ENCODE measurements at regions not wholly inside any gene's neighbourhood (a gene's known extent, or its start where the extent isn't known, plus 50 kb on each side); places are given as distances from the start of the nearest gene placed in this dataset.

- no peaks in the 10 kb centered on the region for H3K36me3 Mint-ChIP-seq
- no peak for TF ChIP-seq CTCF (IDR thresholded peaks at IDR 0.05; ENCODE audit: unreplicated experiment)
- H3K27ac Mint-ChIP-seq, result no peak overlapping the region
- no peak overlapping the region for H3K4me3 Mint-ChIP-seq
- DNase-seq (ENCODE audit: low spot score in 2 of 2, unreplicated experiment in 2 of 2), result no peak
- H3K4me1 Mint-ChIP-seq, result peaks cover 6% of the 10 kb centered on the region
- no peaks in the 10 kb centered on the region for H3K27me3 Mint-ChIP-seq (ENCODE audit: low read depth)
- H3K9me3 Mint-ChIP-seq, result no peaks in the 10 kb centered on the region
Measured at GRCh38 chr7:24172856-24173255, 111.1 kb upstream of the NPY start.

GRCh38 chr7:24175603-24176002 lies 108.4 kb upstream of the NPY start:
- DNase-seq (ENCODE audit: low spot score in 2 of 2, unreplicated experiment in 2 of 2), result no peak
- TF ChIP-seq CTCF (IDR thresholded peaks at IDR 0.05; ENCODE audit: unreplicated experiment), result no peak

GRCh38 chr7:24178811-24179570 lies 105.0 kb upstream of the NPY start:
- no peak for TF ChIP-seq CTCF (IDR thresholded peaks at IDR 0.05; ENCODE audit: unreplicated experiment)
- no peak for DNase-seq (ENCODE audit: low spot score in 2 of 2, unreplicated experiment in 2 of 2)
- H3K27ac Mint-ChIP-seq, result no peak overlapping the region
- no peak overlapping the region for H3K4me3 Mint-ChIP-seq
- H3K9me3 Mint-ChIP-seq, result no peaks in the 10 kb centered on the region
- peaks cover 2% of the 10 kb centered on the region for H3K27me3 Mint-ChIP-seq (ENCODE audit: low read depth)
- H3K4me1 Mint-ChIP-seq, result no peaks in the 10 kb centered on the region
- no peaks in the 10 kb centered on the region for H3K36me3 Mint-ChIP-seq

More at GRCh38 chr7:24175603-24176002, 108.4 kb upstream of the NPY start:
- Mint-ChIP-seq H3K27ac (no peak overlapping the region), H3K36me3 (no peaks in the 10 kb centered on the region), H3K9me3 (no peaks in the 10 kb centered on the region), H3K27me3 (ENCODE audit: low read depth) (no peaks in the 10 kb centered on the region), H3K4me3 (no peak overlapping the region), H3K4me1 (peaks cover 6% of the 10 kb centered on the region)

GRCh38 chr7:24191362-24191761 lies 92.6 kb upstream of the NPY start:
- DNase-seq (ENCODE audit: low spot score in 2 of 2, unreplicated experiment in 2 of 2), result no peak
- Mint-ChIP-seq H3K36me3 (no peaks in the 10 kb centered on the region), H3K4me1 (no peaks in the 10 kb centered on the region), H3K4me3 (no peak overlapping the region), H3K27ac (no peak overlapping the region), H3K9me3 (peaks cover 14% of the 10 kb centered on the region), H3K27me3 (ENCODE audit: low read depth) (peaks cover 30% of the 10 kb centered on the region)
- no peak for TF ChIP-seq CTCF (IDR thresholded peaks at IDR 0.05; ENCODE audit: unreplicated experiment)

GRCh38 chr7:24192053-24192452 lies 91.9 kb upstream of the NPY start:
- H3K4me3 Mint-ChIP-seq, result no peak overlapping the region
- no peak for DNase-seq (ENCODE audit: low spot score in 2 of 2, unreplicated experiment in 2 of 2)
- TF ChIP-seq CTCF (IDR thresholded peaks at IDR 0.05; ENCODE audit: unreplicated experiment), result no peak
- H3K36me3 Mint-ChIP-seq, result no peaks in the 10 kb centered on the region
- H3K27me3 Mint-ChIP-seq (ENCODE audit: low read depth), result peaks cover 37% of the 10 kb centered on the region
- peaks cover 13% of the 10 kb centered on the region for H3K9me3 Mint-ChIP-seq
- no peak overlapping the region for H3K27ac Mint-ChIP-seq
- no peaks in the 10 kb centered on the region for H3K4me1 Mint-ChIP-seq
